Erythroblast (primary cell): ENCODE measurements at regions not wholly inside any gene's neighbourhood (a gene's known extent, or its start where the extent isn't known, plus 50 kb on each side); places are given as distances from the start of the nearest gene placed in this dataset.

Source experiments
- GATA1 ChIP-seq: IDR thresholded peaks from 2 replicates; pipeline ENCODE4 v1.6.1; 2011; ENCODE audit warnings: low read depth, mild to moderate bottlenecking, control low read depth, low read length, moderate library complexity
- POLR2A ChIP-seq: IDR thresholded peaks from 2 replicates; pipeline ENCODE4 v1.6.1; 2011; ENCODE audit warnings: mild to moderate bottlenecking, low read length

DNA sequence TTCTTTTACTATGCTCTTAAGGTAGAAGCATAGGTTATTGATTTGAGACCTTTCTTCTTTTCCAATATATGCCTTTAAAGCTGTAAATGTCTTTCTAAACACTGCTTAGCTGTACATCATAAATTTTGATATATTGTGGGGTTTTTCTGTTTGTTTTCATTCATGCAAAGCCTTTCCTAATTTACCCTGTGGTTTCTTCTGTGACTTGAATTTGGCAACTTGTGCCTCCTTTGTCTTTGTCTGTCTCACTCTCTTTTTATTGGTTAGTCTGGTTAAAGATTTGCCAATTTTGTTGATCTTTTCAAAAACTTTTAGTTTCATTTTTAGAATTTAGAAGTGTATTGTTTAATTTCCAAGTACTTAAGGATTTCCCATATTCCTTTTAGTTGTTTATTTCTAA is 343.1 kb downstream of the OXSM start:
- TF ChIP-seq POLR2A: no peak
- TF ChIP-seq GATA1: no peak
